ENCODE measurements at regions not wholly inside any gene's neighbourhood (a gene's known extent, or its start where the extent isn't known, plus 50 kb on each side); places are given as distances from the start of the nearest gene placed in this dataset.

DNA sequence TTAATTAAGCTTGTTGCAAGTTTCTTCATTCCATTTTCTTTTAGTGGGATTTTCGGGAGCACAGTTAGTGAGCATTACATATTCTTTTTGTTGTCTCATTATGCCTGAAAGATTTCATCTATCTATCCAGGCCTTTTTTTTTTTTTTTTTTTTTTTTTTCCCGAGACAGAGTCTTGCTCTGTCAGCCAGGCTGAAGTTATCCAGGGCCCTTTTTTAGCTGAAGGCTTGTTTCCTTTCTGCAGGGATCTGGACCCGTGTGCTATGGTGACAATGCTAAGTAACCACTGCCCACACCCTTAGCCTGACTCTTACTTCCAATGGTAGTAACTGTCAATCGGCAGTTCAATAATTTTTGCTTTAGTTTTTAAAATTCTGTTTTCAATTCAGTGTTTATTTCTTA, 190.8 kb upstream of the MTPN start:
- Histone ChIP-seq H3K4me1 (replicated peaks in 1 of 4; ENCODE audit: control insufficient read depth in 3 of 4, insufficient read depth in 4 of 4, low read length in 3 of 4) (no peaks in the 10 kb centered on the region), H4K20me1 (replicated peaks in 1 of 2; ENCODE audit: control insufficient read depth in 1 of 2, insufficient read depth in 2 of 2, low read length in 2 of 2) (no peaks in the 10 kb centered on the region), H3K14ac (ENCODE audit: insufficient read length) (no peak overlapping the region), H3K4me3 (ENCODE audit: extremely low read depth in 1 of 4, insufficient read depth in 2 of 4, low read depth in 3 of 4, low read length in 4 of 4) (no peak overlapping the region), H3K4ac (replicated peaks; ENCODE audit: insufficient read length, low read depth, low read length) (no peak overlapping the region), H3K56ac (replicated peaks; ENCODE audit: insufficient read length, low read depth, low read length) (no peak overlapping the region), H3K79me2 (ENCODE audit: control insufficient read depth in 1 of 2, insufficient read depth in 2 of 2, low read length in 2 of 2) (no peaks in the 10 kb centered on the region), H2AK5ac (ENCODE audit: low read depth, low read length) (no peak overlapping the region), H3K23ac (ENCODE audit: insufficient read length) (no peak overlapping the region), H3K27me3 (replicated peaks in 1 of 4; ENCODE audit: control insufficient read depth in 3 of 4, extremely low read depth in 1 of 4, insufficient read depth in 3 of 4, low read length in 3 of 4) (no peaks in the 10 kb centered on the region), H2BK5ac (ENCODE audit: low read depth, low read length) (no peak overlapping the region), H3K23me2 (ENCODE audit: low read depth, low read length) (no peaks in the 10 kb centered on the region), H2BK12ac (ENCODE audit: low read depth, low read length) (no peak overlapping the region), H4K91ac (replicated peaks; ENCODE audit: insufficient read length, low read length) (no peak overlapping the region), H4K8ac (ENCODE audit: extremely low read depth, insufficient read depth, low read length) (no peak overlapping the region), H2BK20ac (ENCODE audit: low read length) (no peak overlapping the region), H3K18ac (ENCODE audit: extremely low read depth, low read length) (no peak overlapping the region), H4K5ac (ENCODE audit: insufficient read length, low read depth, low read length) (no peak overlapping the region), H3K9ac (replicated peaks in 1 of 4; ENCODE audit: extremely low read depth in 1 of 4, low read depth in 3 of 4, low read length in 3 of 4) (no peak overlapping the region), H3K27ac (ENCODE audit: low read depth, low read length) (no peak overlapping the region), H3K9me3 (ENCODE audit: insufficient read depth in 2 of 2, low read depth in 1 of 2, low read length in 1 of 2) (no peaks in the 10 kb centered on the region; a peak in 1 of 4 replicates), H2BK120ac (replicated peaks; ENCODE audit: low read depth, low read length) (no peak overlapping the region), H2AFZ (ENCODE audit: low read length) (no peak overlapping the region), H3K79me1 (ENCODE audit: low read depth, low read length) (no peaks in the 10 kb centered on the region), H2BK15ac (ENCODE audit: low read length) (no peak overlapping the region), H3K4me2 (ENCODE audit: insufficient read depth in 1 of 2, low read depth in 2 of 2, low read length in 2 of 2) (no peak overlapping the region), H3K36me3 (ENCODE audit: control insufficient read depth in 2 of 4, insufficient read depth in 4 of 4, low read length in 3 of 4) (no peaks in the 10 kb centered on the region)
- WGBS, 2 experiments (ENCODE audit: extremely low coverage in 1 of 2, insufficient coverage in 1 of 2, insufficient read length in 1 of 2, insufficient replicate concordance in 2 of 2, low coverage in 1 of 2, low lambda C conversion rate in 2 of 2, missing lambda C conversion rate in 1 of 2) = 86% methylated on average over 3 of the region's 4 CpGs; no CpG with 5 or more reads in 1 of the 2 experiments
- FAIRE-seq (no peak), DNase-seq (ENCODE audit: low read depth in 1 of 2, low spot score in 2 of 2) (no peak)
- ChIA-PET CTCF (ENCODE audit: partially characterized antibody) (no interaction called here), POLR2A (ENCODE audit: partially characterized antibody) (interaction anchor here (0.8 kb wide), 1 partner anchor 361 kb away, joined by 3 read pairs; no protein-coding TSS in a partner anchor)
- no peak for TF ChIP-seq CBX8 (IDR thresholded peaks at IDR 0.05; ENCODE audit: borderline replicate concordance, low read depth, low read length)
- no peak for TF ChIP-seq YY1 (IDR thresholded peaks at IDR 0.05; ENCODE audit: low read depth, low read length)
